ENCODE measurements at regions not wholly inside any gene's neighbourhood (a gene's known extent, or its start where the extent isn't known, plus 50 kb on each side); places are given as distances from the start of the nearest gene placed in this dataset.

GRCh38 chr2:146916914-146917313, 927.9 kb upstream of the ACVR2A start:
- TF ChIP-seq CTCF (IDR thresholded peaks at IDR 0.05 in 2 of 3, conservative IDR thresholded peaks at IDR 0.05 in 1 of 3; ENCODE audit: borderline replicate concordance in 1 of 3, insufficient read depth in 1 of 3, low read depth in 2 of 3, low read length in 2 of 3) (no peak), EGR1 (IDR thresholded peaks at IDR 0.05; ENCODE audit: low read depth) (no peak), ZNF274 (IDR thresholded peaks at IDR 0.05; ENCODE audit: low read depth, low read length) (no peak), RAD21 (IDR thresholded peaks at IDR 0.05; ENCODE audit: low read depth) (no peak), REST (IDR thresholded peaks at IDR 0.05; ENCODE audit: low read depth) (no peak)
